ENCODE measurements at regions not wholly inside any gene's neighbourhood (a gene's known extent, or its start where the extent isn't known, plus 50 kb on each side); places are given as distances from the start of the nearest gene placed in this dataset.

DNA sequence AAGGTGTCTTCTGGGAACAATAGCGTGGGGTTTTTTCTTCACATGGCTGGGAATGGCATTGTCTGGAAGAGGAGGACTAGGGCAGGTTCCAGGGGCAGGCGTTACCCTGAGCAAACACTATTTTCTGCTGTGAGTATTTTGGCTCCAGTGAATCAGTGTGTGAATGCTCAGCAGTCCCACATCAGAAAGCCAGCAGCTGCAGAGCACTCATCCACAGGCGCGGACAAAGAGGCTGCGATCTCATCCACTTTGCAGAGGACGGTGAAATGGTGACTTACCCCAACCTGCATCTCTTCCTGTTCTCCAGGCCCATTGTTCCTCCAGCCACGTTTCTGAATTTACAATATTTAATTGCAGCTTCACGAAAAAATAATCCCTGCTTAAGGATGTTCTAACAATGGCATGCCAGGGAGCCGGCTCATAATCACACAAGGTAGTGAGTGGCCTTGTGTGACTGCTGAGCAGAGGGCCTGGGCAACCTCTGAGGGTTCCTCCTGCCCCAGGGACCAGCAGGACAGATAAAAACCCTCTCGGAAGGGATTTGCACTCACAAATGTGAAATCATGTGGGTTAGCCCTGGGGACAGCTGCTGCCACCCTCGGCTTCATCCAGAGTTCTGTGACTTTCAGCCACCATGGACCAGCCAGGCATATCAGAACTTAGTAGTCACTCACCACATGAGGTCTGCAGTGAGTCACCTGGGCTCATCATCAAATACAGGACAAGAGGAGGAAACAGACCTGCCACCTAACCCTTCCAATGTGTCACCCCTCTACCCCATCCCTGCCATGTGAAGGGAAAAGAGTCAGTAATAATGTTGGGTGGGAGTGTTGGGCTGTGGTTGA lies 65.0 kb upstream of the EN2 start:
- DNase-seq (ENCODE audit: low read depth in 2 of 2): no peak
- H4K20me1 ChIP-seq (ENCODE audit: control insufficient read depth, extremely low read depth, insufficient read depth, low read length): no peaks in the 10 kb centered on the region
- H3K4me2 ChIP-seq (ENCODE audit: extremely low read depth, insufficient read depth, low read length): no peak overlapping the region
- no peaks in the 10 kb centered on the region for H3K4me1 ChIP-seq (ENCODE audit: control insufficient read depth, extremely low read depth, insufficient read depth, low read length)
- H3K27me3 ChIP-seq (ENCODE audit: control insufficient read depth, insufficient read depth, low read length): no peaks in the 10 kb centered on the region
- TF ChIP-seq, protein P1, sequence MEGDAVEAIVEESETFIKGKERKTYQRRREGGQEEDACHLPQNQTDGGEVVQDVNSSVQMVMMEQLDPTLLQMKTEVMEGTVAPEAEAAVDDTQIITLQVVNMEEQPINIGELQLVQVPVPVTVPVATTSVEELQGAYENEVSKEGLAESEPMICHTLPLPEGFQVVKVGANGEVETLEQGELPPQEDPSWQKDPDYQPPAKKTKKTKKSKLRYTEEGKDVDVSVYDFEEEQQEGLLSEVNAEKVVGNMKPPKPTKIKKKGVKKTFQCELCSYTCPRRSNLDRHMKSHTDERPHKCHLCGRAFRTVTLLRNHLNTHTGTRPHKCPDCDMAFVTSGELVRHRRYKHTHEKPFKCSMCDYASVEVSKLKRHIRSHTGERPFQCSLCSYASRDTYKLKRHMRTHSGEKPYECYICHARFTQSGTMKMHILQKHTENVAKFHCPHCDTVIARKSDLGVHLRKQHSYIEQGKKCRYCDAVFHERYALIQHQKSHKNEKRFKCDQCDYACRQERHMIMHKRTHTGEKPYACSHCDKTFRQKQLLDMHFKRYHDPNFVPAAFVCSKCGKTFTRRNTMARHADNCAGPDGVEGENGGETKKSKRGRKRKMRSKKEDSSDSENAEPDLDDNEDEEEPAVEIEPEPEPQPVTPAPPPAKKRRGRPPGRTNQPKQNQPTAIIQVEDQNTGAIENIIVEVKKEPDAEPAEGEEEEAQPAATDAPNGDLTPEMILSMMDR (conservative IDR thresholded peaks at IDR 0.05 in 1 of 2, IDR thresholded peaks at IDR 0.05 in 1 of 2; ENCODE audit: low read depth in 1 of 2, low read length in 2 of 2): no peak
- no peak for TF ChIP-seq EZH2 (IDR thresholded peaks at IDR 0.05; ENCODE audit: low read length, missing control alignments)
- H3K79me2 ChIP-seq (ENCODE audit: control insufficient read depth, insufficient read depth, low read length): no peaks in the 10 kb centered on the region
- H3K9me3 ChIP-seq (ENCODE audit: control insufficient read depth, insufficient read depth, low read depth, low read length): no peaks in the 10 kb centered on the region
- H3K9ac ChIP-seq (ENCODE audit: insufficient read depth, low read length): no peak overlapping the region
- no peak overlapping the region for H3K27ac ChIP-seq (ENCODE audit: insufficient read depth, low read length)
- H2AFZ ChIP-seq (ENCODE audit: low read length): no peak overlapping the region
- no peak overlapping the region for H3K4me3 ChIP-seq (replicated peaks in 1 of 4; ENCODE audit: control extremely low read depth in 1 of 4, insufficient read depth in 1 of 4, low read depth in 3 of 4, low read length in 4 of 4)
- no peaks in the 10 kb centered on the region for H3K36me3 ChIP-seq (ENCODE audit: control insufficient read depth, insufficient read depth, low read length)

DNA sequence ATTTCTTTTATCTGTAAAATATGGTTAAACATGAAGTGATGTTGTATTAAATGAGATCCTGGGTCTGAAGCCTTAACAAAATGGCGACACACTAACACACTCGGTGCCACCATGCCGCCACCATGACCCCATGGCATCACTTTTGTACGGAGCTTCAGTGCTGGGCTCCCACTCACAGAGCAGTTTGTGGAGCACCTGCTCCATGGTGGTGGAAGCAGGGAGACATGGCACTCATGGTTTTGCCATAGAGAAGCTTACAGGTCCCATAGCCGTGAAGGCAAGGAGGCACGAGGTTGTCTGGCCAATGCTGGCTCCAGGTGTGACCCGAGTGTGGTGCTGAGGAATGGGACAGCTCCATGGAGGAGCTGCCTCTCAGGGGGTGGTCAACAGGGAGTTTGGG lies 63.5 kb upstream of the EN2 start:
- H3K36me3 ChIP-seq (ENCODE audit: control insufficient read depth, insufficient read depth, low read length): no peaks in the 10 kb centered on the region
- H4K20me1 ChIP-seq (ENCODE audit: control insufficient read depth, extremely low read depth, insufficient read depth, low read length): no peaks in the 10 kb centered on the region
- H3K4me1 ChIP-seq (ENCODE audit: control insufficient read depth, extremely low read depth, insufficient read depth, low read length): no peaks in the 10 kb centered on the region
- no peak overlapping the region for H3K4me3 ChIP-seq (replicated peaks in 1 of 4; ENCODE audit: control extremely low read depth in 1 of 4, insufficient read depth in 1 of 4, low read depth in 3 of 4, low read length in 4 of 4)
- no peak for DNase-seq (ENCODE audit: low read depth in 2 of 2)
- TF ChIP-seq EZH2 (IDR thresholded peaks at IDR 0.05; ENCODE audit: low read length, missing control alignments): no peak
- TF ChIP-seq, protein P1 (conservative IDR thresholded peaks at IDR 0.05 in 1 of 2, IDR thresholded peaks at IDR 0.05 in 1 of 2; ENCODE audit: low read depth in 1 of 2, low read length in 2 of 2): no peak
- H3K27ac ChIP-seq (ENCODE audit: insufficient read depth, low read length): no peak overlapping the region
- no peak overlapping the region for H3K4me2 ChIP-seq (ENCODE audit: extremely low read depth, insufficient read depth, low read length)
- no peaks in the 10 kb centered on the region for H3K79me2 ChIP-seq (ENCODE audit: control insufficient read depth, insufficient read depth, low read length)
- H3K9ac ChIP-seq (ENCODE audit: insufficient read depth, low read length): no peak overlapping the region
- H2AFZ ChIP-seq (ENCODE audit: low read length): no peak overlapping the region
- H3K9me3 ChIP-seq (ENCODE audit: control insufficient read depth, insufficient read depth, low read depth, low read length): no peaks in the 10 kb centered on the region
- H3K27me3 ChIP-seq (ENCODE audit: control insufficient read depth, insufficient read depth, low read length): no peaks in the 10 kb centered on the region

DNA sequence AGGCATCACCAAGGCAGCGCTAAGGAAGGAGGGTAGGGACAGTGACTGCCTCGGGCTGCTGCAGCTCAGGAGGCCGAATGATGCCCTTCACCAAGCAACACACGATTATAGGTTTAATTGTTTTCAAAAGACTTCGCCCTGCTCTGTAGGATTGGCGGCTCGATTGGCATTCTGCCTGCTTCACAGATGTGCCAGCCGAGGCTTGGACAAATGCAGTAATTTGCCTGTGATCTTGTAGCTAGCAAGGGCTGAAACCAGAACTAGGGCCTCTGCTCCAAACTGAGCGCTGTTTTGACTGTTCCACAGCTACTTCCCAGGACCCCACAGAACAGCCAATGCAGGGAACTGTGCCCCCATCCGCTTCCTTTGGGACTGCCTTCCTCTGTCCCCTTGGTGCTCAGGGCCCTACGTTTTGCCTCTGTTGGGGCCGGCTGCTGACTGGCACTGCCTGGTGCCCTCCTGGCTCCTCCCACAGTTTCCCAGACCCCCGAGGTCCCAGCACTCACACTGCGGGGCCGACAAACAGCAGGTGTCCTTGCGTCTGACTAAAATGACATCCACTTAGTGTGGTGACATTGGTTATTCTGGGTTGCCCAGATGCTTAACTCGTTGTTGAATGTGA lies 62.6 kb upstream of the EN2 start:
- H3K4me2 ChIP-seq (ENCODE audit: extremely low read depth, insufficient read depth, low read length): no peak overlapping the region
- no peak overlapping the region for H3K4me3 ChIP-seq (replicated peaks in 1 of 4; ENCODE audit: control extremely low read depth in 1 of 4, insufficient read depth in 1 of 4, low read depth in 3 of 4, low read length in 4 of 4)
- TF ChIP-seq EZH2 (IDR thresholded peaks at IDR 0.05; ENCODE audit: low read length, missing control alignments): no peak
- TF ChIP-seq, protein P1 (conservative IDR thresholded peaks at IDR 0.05 in 1 of 2, IDR thresholded peaks at IDR 0.05 in 1 of 2; ENCODE audit: low read depth in 1 of 2, low read length in 2 of 2): no peak
- H4K20me1 ChIP-seq (ENCODE audit: control insufficient read depth, extremely low read depth, insufficient read depth, low read length): no peaks in the 10 kb centered on the region
- no peak for DNase-seq (ENCODE audit: low read depth in 2 of 2)
- H2AFZ ChIP-seq (ENCODE audit: low read length): no peak overlapping the region
- H3K27ac ChIP-seq (ENCODE audit: insufficient read depth, low read length): no peak overlapping the region
- no peaks in the 10 kb centered on the region for H3K9me3 ChIP-seq (ENCODE audit: control insufficient read depth, insufficient read depth, low read depth, low read length)
- H3K4me1 ChIP-seq (ENCODE audit: control insufficient read depth, extremely low read depth, insufficient read depth, low read length): no peaks in the 10 kb centered on the region
- H3K27me3 ChIP-seq (ENCODE audit: control insufficient read depth, insufficient read depth, low read length): no peaks in the 10 kb centered on the region
- no peaks in the 10 kb centered on the region for H3K36me3 ChIP-seq (ENCODE audit: control insufficient read depth, insufficient read depth, low read length)
- no peaks in the 10 kb centered on the region for H3K79me2 ChIP-seq (ENCODE audit: control insufficient read depth, insufficient read depth, low read length)
- no peak overlapping the region for H3K9ac ChIP-seq (ENCODE audit: insufficient read depth, low read length)

All from fibroblast of lung (primary cell).